ENCODE measurements at regions not wholly inside any gene's neighbourhood (a gene's known extent, or its start where the extent isn't known, plus 50 kb on each side); places are given as distances from the start of the nearest gene placed in this dataset.
"Not testable (repeated sequence)": the region's sequence is repeated elsewhere in the genome, so short reads cannot be mapped to it uniquely, and the experiment has no call there.

DNA sequence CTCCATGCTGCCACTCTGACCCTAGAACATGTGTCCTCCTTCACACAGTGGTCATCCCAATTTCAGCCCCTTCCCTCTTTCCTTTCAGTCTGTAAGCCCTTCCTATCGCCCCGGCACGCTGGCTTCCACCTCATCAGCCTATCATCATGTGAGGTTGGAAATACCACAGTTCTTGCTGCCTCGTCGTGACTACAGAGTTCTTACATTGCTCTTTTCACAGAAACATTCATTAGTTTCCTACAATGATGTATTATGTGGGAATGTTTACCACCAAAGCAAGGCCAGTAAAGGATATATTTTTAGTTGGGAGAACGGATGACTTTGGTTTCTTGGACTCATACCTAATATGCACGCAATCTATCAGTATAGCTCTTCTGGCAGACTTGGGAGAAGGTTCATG, 169.5 kb upstream of the BOD1L1 start:
- no peaks in the 10 kb centered on the region for H3K36me3 Mint-ChIP-seq (ENCODE audit: unreplicated experiment)
- TF ChIP-seq CTCF (IDR thresholded peaks at IDR 0.05; ENCODE audit: partially characterized antibody, unreplicated experiment), result no peak
- no peaks in the 10 kb centered on the region for H3K27me3 Mint-ChIP-seq (ENCODE audit: unreplicated experiment)
- H3K9me3 Mint-ChIP-seq (ENCODE audit: unreplicated experiment), result peaks cover 4% of the 10 kb centered on the region
- H3K4me3 Mint-ChIP-seq (ENCODE audit: unreplicated experiment), result no peak overlapping the region
- no peak overlapping the region for H3K27ac Mint-ChIP-seq (ENCODE audit: unreplicated experiment)
- no peak for DNase-seq
- H3K4me1 Mint-ChIP-seq (ENCODE audit: low read depth, unreplicated experiment), result no peaks in the 10 kb centered on the region

- H3K27me3 Mint-ChIP-seq (ENCODE audit: unreplicated experiment), result no peaks in the 10 kb centered on the region
Observed at GRCh38 chr4:13815231-13815630, 187.7 kb upstream of the BOD1L1 start.

DNA sequence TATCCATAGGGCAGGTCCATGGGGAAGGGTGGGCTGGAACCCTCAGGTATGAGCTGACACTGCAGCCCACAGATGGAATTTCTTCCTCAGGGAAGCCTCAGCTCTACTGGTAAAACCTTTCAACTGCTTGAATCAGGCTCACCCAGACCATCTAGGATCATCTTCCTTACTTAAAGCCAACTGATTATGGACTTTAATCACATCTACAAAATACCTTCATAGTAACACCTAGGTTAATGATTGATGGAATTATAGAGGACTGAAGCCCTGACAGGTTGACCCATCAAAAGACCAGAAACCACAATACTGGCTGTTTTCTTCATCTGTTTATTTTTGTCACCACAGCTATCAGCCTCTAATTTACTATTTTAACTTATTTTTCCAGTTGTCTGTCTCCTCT, 188.9 kb upstream of the BOD1L1 start:
- H3K27me3 Mint-ChIP-seq (ENCODE audit: unreplicated experiment), result no peaks in the 10 kb centered on the region
- H3K36me3 Mint-ChIP-seq (ENCODE audit: unreplicated experiment), result no peaks in the 10 kb centered on the region
- DNase-seq, result no peak
- no peak overlapping the region for H3K4me3 Mint-ChIP-seq (ENCODE audit: unreplicated experiment)
- no peaks in the 10 kb centered on the region for H3K9me3 Mint-ChIP-seq (ENCODE audit: unreplicated experiment)
- H3K4me1 Mint-ChIP-seq (ENCODE audit: low read depth, unreplicated experiment), result no peaks in the 10 kb centered on the region
- no peak overlapping the region for H3K27ac Mint-ChIP-seq (ENCODE audit: unreplicated experiment)
- no peak for TF ChIP-seq CTCF (IDR thresholded peaks at IDR 0.05; ENCODE audit: partially characterized antibody, unreplicated experiment)

More at GRCh38 chr4:13815231-13815630, 187.7 kb upstream of the BOD1L1 start:
- no peak for TF ChIP-seq CTCF (IDR thresholded peaks at IDR 0.05; ENCODE audit: partially characterized antibody, unreplicated experiment)
- Mint-ChIP-seq H3K4me1 (ENCODE audit: low read depth, unreplicated experiment) (no peaks in the 10 kb centered on the region), H3K9me3 (ENCODE audit: unreplicated experiment) (no peaks in the 10 kb centered on the region), H3K4me3 (ENCODE audit: unreplicated experiment) (no peak overlapping the region), H3K36me3 (ENCODE audit: unreplicated experiment) (no peaks in the 10 kb centered on the region), H3K27ac (ENCODE audit: unreplicated experiment) (no peak overlapping the region)
- no peak for DNase-seq

- peaks cover 4% of the 10 kb centered on the region for H3K9me3 Mint-ChIP-seq (ENCODE audit: unreplicated experiment)
- no peak overlapping the region for H3K27ac Mint-ChIP-seq (ENCODE audit: unreplicated experiment)
- H3K36me3 Mint-ChIP-seq (ENCODE audit: unreplicated experiment), result peaks cover 13% of the 10 kb centered on the region
- no peak for TF ChIP-seq CTCF (IDR thresholded peaks at IDR 0.05; ENCODE audit: partially characterized antibody, unreplicated experiment)
- no peak overlapping the region for H3K4me3 Mint-ChIP-seq (ENCODE audit: unreplicated experiment)
- H3K27me3 Mint-ChIP-seq (ENCODE audit: unreplicated experiment), result no peaks in the 10 kb centered on the region
- no peaks in the 10 kb centered on the region for H3K4me1 Mint-ChIP-seq (ENCODE audit: low read depth, unreplicated experiment)
- DNase-seq, result no peak
Observed at GRCh38 chr4:13821522-13821921, 194.0 kb upstream of the BOD1L1 start.

DNA sequence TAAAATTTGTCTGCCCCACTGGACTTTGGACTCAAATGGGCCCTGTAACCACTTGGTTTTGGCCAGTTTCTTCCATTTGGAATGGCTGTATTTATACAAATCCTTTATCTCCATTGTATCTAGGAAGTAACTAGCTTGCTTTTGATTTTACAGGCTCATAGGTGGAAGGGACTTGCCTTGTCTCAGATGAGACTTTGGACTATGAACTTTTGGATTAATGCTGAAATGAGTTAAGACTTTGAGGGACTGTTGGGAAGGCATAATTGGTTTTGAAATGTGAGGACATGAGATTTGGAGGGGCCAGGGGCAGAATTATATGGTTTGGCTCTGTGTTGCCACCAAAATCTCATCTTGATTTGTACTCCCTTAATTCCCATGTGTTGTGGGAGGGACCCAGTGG, 198.3 kb upstream of the BOD1L1 start:
- not testable (repeated sequence) for H3K9me3 Mint-ChIP-seq (ENCODE audit: unreplicated experiment); DNase-seq; H3K4me1 Mint-ChIP-seq (ENCODE audit: low read depth, unreplicated experiment); H3K4me3 Mint-ChIP-seq (ENCODE audit: unreplicated experiment); H3K27me3 Mint-ChIP-seq (ENCODE audit: unreplicated experiment); H3K27ac Mint-ChIP-seq (ENCODE audit: unreplicated experiment)
- peaks cover 13% of the 10 kb centered on the region for H3K36me3 Mint-ChIP-seq (ENCODE audit: unreplicated experiment)

GRCh38 chr4:13829457-13829856, 201.9 kb upstream of the BOD1L1 start:
- no peaks in the 10 kb centered on the region for H3K4me1 Mint-ChIP-seq (ENCODE audit: low read depth, unreplicated experiment)
- H3K9me3 Mint-ChIP-seq (ENCODE audit: unreplicated experiment), result no peaks in the 10 kb centered on the region
- no peaks in the 10 kb centered on the region for H3K27me3 Mint-ChIP-seq (ENCODE audit: unreplicated experiment)
- H3K36me3 Mint-ChIP-seq (ENCODE audit: unreplicated experiment), result peaks cover 4% of the 10 kb centered on the region
- no peak for DNase-seq
- no peak overlapping the region for H3K27ac Mint-ChIP-seq (ENCODE audit: unreplicated experiment)
- no peak overlapping the region for H3K4me3 Mint-ChIP-seq (ENCODE audit: unreplicated experiment)
- no peak for TF ChIP-seq CTCF (IDR thresholded peaks at IDR 0.05; ENCODE audit: partially characterized antibody, unreplicated experiment)

Measured in glutamatergic neuron (in vitro differentiated cells).